SH-SY5Y (cell line): ENCODE measurements at regions not wholly inside any gene's neighbourhood (a gene's known extent, or its start where the extent isn't known, plus 50 kb on each side); places are given as distances from the start of the nearest gene placed in this dataset.

ENCODE experiments used
- GATA2 ChIP-seq: IDR thresholded peaks from 2 replicates; pipeline ENCODE4 v1.6.1; 2011; ENCODE audit warnings: mild to moderate bottlenecking, low read depth, low read length
- GATA3 ChIP-seq: IDR thresholded peaks from 2 replicates; pipeline ENCODE4 v1.6.1; 2011; ENCODE audit warnings: low read depth, mild to moderate bottlenecking, low read length, moderate library complexity

- no peak for TF ChIP-seq GATA2
Observed at GRCh38 chr6:154909821-154910220, 85.3 kb upstream of the TIAM2 start.

- TF ChIP-seq GATA2 (no peak), GATA3 (no peak)
Observed at GRCh38 chr6:154914288-154914687, 80.8 kb upstream of the TIAM2 start.

- TF ChIP-seq GATA2 (no peak), GATA3 (no peak)
Observed at GRCh38 chr6:154916857-154917256, 78.3 kb upstream of the TIAM2 start.

GRCh38 chr6:154917941-154918340, 77.2 kb upstream of the TIAM2 start:
- no peak for TF ChIP-seq GATA2
- no peak for TF ChIP-seq GATA3

GRCh38 chr6:154919806-154920205, 75.3 kb upstream of the TIAM2 start:
- TF ChIP-seq GATA2 (no peak), GATA3 (no peak)

GRCh38 chr6:154920495-154921200, 74.5 kb upstream of the TIAM2 start:
- TF ChIP-seq GATA2 = no peak
- TF ChIP-seq GATA3 = no peak

- TF ChIP-seq GATA2 = no peak
- no peak for TF ChIP-seq GATA3
Observed at GRCh38 chr6:154921482-154921881, 73.6 kb upstream of the TIAM2 start.

- TF ChIP-seq GATA2 (no peak), GATA3 (no peak)
Observed at GRCh38 chr6:154923199-154923869, 71.8 kb upstream of the TIAM2 start.

- peak; percentile 90 for TF ChIP-seq GATA2
- 0 out of 2 replicates have a peak, but pooled peaks have one; percentile 26 for TF ChIP-seq GATA3
Observed at GRCh38 chr6:154925130-154925529, 70.0 kb upstream of the TIAM2 start.

GRCh38 chr6:154926366-154926765, 68.7 kb upstream of the TIAM2 start:
- TF ChIP-seq GATA2 (no peak), GATA3 (no peak)

- TF ChIP-seq GATA2 (no peak), GATA3 (no peak)
Observed at GRCh38 chr6:154928325-154928922, 66.7 kb upstream of the TIAM2 start.

GRCh38 chr6:154930451-154930851, 64.7 kb upstream of the TIAM2 start:
- TF ChIP-seq GATA3 = no peak
- TF ChIP-seq GATA2 = no peak

- peak; percentile 66; the same call in 1 of the 2 replicates for TF ChIP-seq GATA2
- peak; percentile 60 for TF ChIP-seq GATA3
Observed at GRCh38 chr6:154931711-154932424, 63.2 kb upstream of the TIAM2 start.

- TF ChIP-seq GATA3 = no peak
- TF ChIP-seq GATA2 = no peak
Observed at GRCh38 chr6:154932515-154933027, 62.5 kb upstream of the TIAM2 start.

GRCh38 chr6:154933181-154933827, 61.8 kb upstream of the TIAM2 start:
- TF ChIP-seq GATA2 (no peak), GATA3 (no peak)
